OCI-LY1 (cell line): ENCODE measurements at regions not wholly inside any gene's neighbourhood (a gene's known extent, or its start where the extent isn't known, plus 50 kb on each side); places are given as distances from the start of the nearest gene placed in this dataset.

Experiments
- H2AFZ ChIP-seq: fragments of 200-600 bp; sonication (generic), shearing (Covaris generic); 2 replicates; pipeline ENCODE4 v1.6.0; 2014; ENCODE audit warnings: antibody characterized with exemption, mild to moderate bottlenecking, low read length
- H3F3A ChIP-seq: fragments of 200-600 bp; sonication (generic), shearing (Covaris generic); 2 replicates; pipeline ENCODE4 v1.6.0; 2014; ENCODE audit warnings: mild to moderate bottlenecking, antibody characterized with exemption, low read length, moderate library complexity; ENCODE audit not compliant: insufficient read depth
- H3K27ac ChIP-seq: fragments of 200-600 bp; sonication (generic); 2 replicates; pipeline ENCODE4 v1.5.1; 2014; ENCODE audit warnings: low read length, mixed run types, mild to moderate bottlenecking, low read depth; ENCODE audit not compliant: poor library complexity, severe bottlenecking
- H3K27me3 ChIP-seq: fragments of 200-600 bp; sonication (generic); 2 replicates; pipeline ENCODE4 v1.6.0; 2014; ENCODE audit warnings: antibody characterized with exemption, mild to moderate bottlenecking, low read length, moderate library complexity; ENCODE audit not compliant: insufficient read depth
- H3K36me3 ChIP-seq: fragments of 200-600 bp; sonication (generic); 2 replicates; pipeline ENCODE4 v1.6.1; 2014; ENCODE audit warnings: mild to moderate bottlenecking, antibody characterized with exemption, low read length, moderate library complexity, mixed read lengths; ENCODE audit not compliant: insufficient read depth
- H3K4me1 ChIP-seq: fragments of 200-600 bp; sonication (generic); 2 replicates; pipeline ENCODE4 v1.5.1; 2014; ENCODE audit warnings: mild to moderate bottlenecking, low read length, moderate library complexity; ENCODE audit not compliant: insufficient read depth, severe bottlenecking
- H3K4me2 ChIP-seq: fragments of 200-600 bp; sonication (generic), shearing (Covaris generic); 2 replicates; pipeline ENCODE4 v1.6.1; 2014; ENCODE audit warnings: low read length
- H3K4me3 ChIP-seq: fragments of 200-600 bp; sonication (generic); 2 replicates; pipeline ENCODE4 v1.5.1; 2014; ENCODE audit warnings: low read length, low read depth, mild to moderate bottlenecking, mixed read lengths; ENCODE audit not compliant: poor library complexity, severe bottlenecking
- H3K79me2 ChIP-seq: fragments of 200-600 bp; shearing (Covaris generic); 2 replicates; pipeline ENCODE4 v1.6.1; 2016; ENCODE audit warnings: mixed run types, low read length, mixed read lengths; ENCODE audit not compliant: insufficient read depth
- H3K9ac ChIP-seq: fragments of 200-600 bp; sonication (generic), shearing (Covaris generic); 2 replicates; pipeline ENCODE4 v1.6.1; 2014; ENCODE audit warnings: mild to moderate bottlenecking, low read length, mixed read lengths
- H3K9me2 ChIP-seq: fragments of 200-600 bp; sonication (generic), shearing (Covaris generic); 2 replicates; pipeline ENCODE4 v1.6.1; 2014; ENCODE audit warnings: low read depth, mild to moderate bottlenecking, low read length, mixed read lengths
- H3K9me3 ChIP-seq: fragments of 200-600 bp; shearing (Covaris generic); 2 replicates; pipeline ENCODE4 v1.6.1; 2014; ENCODE audit warnings: low read length, mixed read lengths
- H4K20me1 ChIP-seq: fragments of 200-600 bp; sonication (generic), shearing (Covaris generic); 2 replicates; pipeline ENCODE4 v1.6.0; 2016; ENCODE audit warnings: mild to moderate bottlenecking, low read length; ENCODE audit not compliant: insufficient read depth
- CTCF ChIP-seq: fragments of 200-600 bp; sonication (generic), shearing (Covaris generic); IDR thresholded peaks from 2 replicates; pipeline ENCODE4 v1.5.1; 2017; ENCODE audit warnings: mild to moderate bottlenecking, antibody characterized with exemption, low read length, moderate library complexity, mixed read lengths
- EZH2 ChIP-seq: fragments of 200-600 bp; sonication (generic), shearing (Covaris generic); IDR thresholded peaks from 2 replicates; pipeline ENCODE4 v1.8.0; 2017; ENCODE audit warnings: borderline replicate concordance, mixed run types, mild to moderate bottlenecking, antibody characterized with exemption, low read length, moderate library complexity, mixed read lengths

- Histone ChIP-seq H3K9ac (no peak overlapping the region), H3K9me2 (no peaks in the 10 kb centered on the region), H3K27me3 (no peaks in the 10 kb centered on the region), H3K79me2 (no peaks in the 10 kb centered on the region), H3K4me1 (no peaks in the 10 kb centered on the region), H3K4me2 (no peak overlapping the region), H3K36me3 (no peaks in the 10 kb centered on the region), H3K4me3 (no peak overlapping the region), H2AFZ (no peak overlapping the region), H3K27ac (no peak overlapping the region), H4K20me1 (no peaks in the 10 kb centered on the region), H3K9me3 (no peaks in the 10 kb centered on the region), H3F3A (no peaks in the 10 kb centered on the region)
- TF ChIP-seq CTCF, result no peak
- no peak for TF ChIP-seq EZH2
These were observed 649.4 kb downstream of the DIAPH3 start for GRCh38 chr13:59514316-59514715.

GRCh38 chr13:59519819-59520218 is 643.9 kb downstream of the DIAPH3 start:
- H3K4me2 ChIP-seq, result no peak overlapping the region
- no peaks in the 10 kb centered on the region for H3K9me2 ChIP-seq
- no peaks in the 10 kb centered on the region for H3K4me1 ChIP-seq
- no peak overlapping the region for H2AFZ ChIP-seq
- H4K20me1 ChIP-seq, result no peaks in the 10 kb centered on the region
- H3F3A ChIP-seq, result no peaks in the 10 kb centered on the region
- TF ChIP-seq CTCF (no peak), EZH2 (no peak)
- H3K36me3 ChIP-seq, result no peaks in the 10 kb centered on the region
- no peaks in the 10 kb centered on the region for H3K79me2 ChIP-seq
- no peak overlapping the region for H3K27ac ChIP-seq
- no peaks in the 10 kb centered on the region for H3K9me3 ChIP-seq
- no peak overlapping the region for H3K9ac ChIP-seq
- no peaks in the 10 kb centered on the region for H3K27me3 ChIP-seq
- no peak overlapping the region for H3K4me3 ChIP-seq

- TF ChIP-seq EZH2 (no peak), CTCF (no peak)
- H3K9ac ChIP-seq, result no peak overlapping the region
- H3K4me1 ChIP-seq, result no peaks in the 10 kb centered on the region
- no peaks in the 10 kb centered on the region for H3K36me3 ChIP-seq
- no peaks in the 10 kb centered on the region for H3K79me2 ChIP-seq
- no peaks in the 10 kb centered on the region for H3K9me3 ChIP-seq
- no peaks in the 10 kb centered on the region for H3K27me3 ChIP-seq
- no peaks in the 10 kb centered on the region for H4K20me1 ChIP-seq
- H2AFZ ChIP-seq, result no peak overlapping the region
- H3K9me2 ChIP-seq, result no peaks in the 10 kb centered on the region
- H3K4me2 ChIP-seq, result no peak overlapping the region
- H3K4me3 ChIP-seq, result no peak overlapping the region
- no peaks in the 10 kb centered on the region for H3F3A ChIP-seq
- no peak overlapping the region for H3K27ac ChIP-seq
These were observed 642.2 kb downstream of the DIAPH3 start for GRCh38 chr13:59521549-59521948.
